Glutamatergic neuron (in vitro differentiated cells): ENCODE measurements at regions not wholly inside any gene's neighbourhood (a gene's known extent, or its start where the extent isn't known, plus 50 kb on each side); places are given as distances from the start of the nearest gene placed in this dataset.

Experiments
- DNase-seq: peaks from one replicate; pipeline ENCODE4 v3.0.0; 2022
- H3K27ac Mint-ChIP-seq: one replicate; pipeline ENCODE4 v1.8.0; 2020; ENCODE audit warnings: mild to moderate bottlenecking, mixed read lengths, inconsistent platforms; ENCODE audit not compliant: unreplicated experiment
- H3K27me3 Mint-ChIP-seq: one replicate; pipeline ENCODE4 v1.8.0; 2020; ENCODE audit warnings: mild to moderate bottlenecking, moderate library complexity, mixed read lengths, inconsistent platforms; ENCODE audit not compliant: unreplicated experiment
- H3K36me3 Mint-ChIP-seq: one replicate; pipeline ENCODE4 v1.8.0; 2020; ENCODE audit warnings: mild to moderate bottlenecking, mixed read lengths, inconsistent platforms; ENCODE audit not compliant: unreplicated experiment
- H3K4me1 Mint-ChIP-seq: one replicate; pipeline ENCODE4 v1.8.0; 2020; ENCODE audit warnings: mild to moderate bottlenecking, low read depth, mixed read lengths, inconsistent platforms; ENCODE audit not compliant: unreplicated experiment
- H3K4me3 Mint-ChIP-seq: one replicate; pipeline ENCODE4 v1.8.0; 2020; ENCODE audit warnings: mild to moderate bottlenecking, mixed read lengths, inconsistent platforms; ENCODE audit not compliant: unreplicated experiment
- H3K9me3 Mint-ChIP-seq: one replicate; pipeline ENCODE4 v1.8.0; 2020; ENCODE audit warnings: mild to moderate bottlenecking, moderate library complexity, mixed read lengths, inconsistent platforms; ENCODE audit not compliant: unreplicated experiment
- CTCF ChIP-seq: fragments of 200-600 bp; sonication (generic); IDR thresholded peaks from one replicate; pipeline ENCODE4 v1.5.0; 2021; ENCODE audit not compliant: partially characterized antibody, unreplicated experiment

GRCh38 chr1:188463919-188464318, 1635.2 kb downstream of the PLA2G4A start:
- DNase-seq, result no peak
- Mint-ChIP-seq H3K36me3 (no peaks in the 10 kb centered on the region), H3K9me3 (no peaks in the 10 kb centered on the region), H3K4me3 (no peak overlapping the region), H3K27ac (no peak overlapping the region), H3K27me3 (no peaks in the 10 kb centered on the region), H3K4me1 (no peaks in the 10 kb centered on the region)
- TF ChIP-seq CTCF, result no peak

DNA sequence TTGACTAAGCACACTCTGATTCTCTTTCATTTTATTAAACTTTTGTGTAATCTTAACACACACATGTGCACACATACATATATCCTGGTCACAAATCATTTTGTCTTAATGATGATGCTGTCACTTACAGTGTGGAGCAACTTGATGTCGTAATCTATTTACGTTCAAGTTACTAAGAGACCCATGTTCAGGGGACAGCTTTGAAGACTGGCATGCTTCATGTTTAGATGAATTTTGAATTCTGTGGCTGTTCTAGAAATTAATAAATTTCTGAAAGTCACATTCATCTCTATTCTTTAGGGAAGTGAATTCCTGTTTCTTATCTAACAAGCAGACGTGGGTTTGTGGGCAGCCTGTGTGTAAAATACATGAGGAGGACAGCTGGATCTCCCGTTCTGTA, 1637.8 kb downstream of the PLA2G4A start:
- Mint-ChIP-seq H3K4me1 (no peaks in the 10 kb centered on the region), H3K27ac (no peak overlapping the region), H3K9me3 (no peaks in the 10 kb centered on the region), H3K36me3 (no peaks in the 10 kb centered on the region), H3K27me3 (no peaks in the 10 kb centered on the region), H3K4me3 (no peak overlapping the region)
- DNase-seq, result no peak
- no peak for TF ChIP-seq CTCF

DNA sequence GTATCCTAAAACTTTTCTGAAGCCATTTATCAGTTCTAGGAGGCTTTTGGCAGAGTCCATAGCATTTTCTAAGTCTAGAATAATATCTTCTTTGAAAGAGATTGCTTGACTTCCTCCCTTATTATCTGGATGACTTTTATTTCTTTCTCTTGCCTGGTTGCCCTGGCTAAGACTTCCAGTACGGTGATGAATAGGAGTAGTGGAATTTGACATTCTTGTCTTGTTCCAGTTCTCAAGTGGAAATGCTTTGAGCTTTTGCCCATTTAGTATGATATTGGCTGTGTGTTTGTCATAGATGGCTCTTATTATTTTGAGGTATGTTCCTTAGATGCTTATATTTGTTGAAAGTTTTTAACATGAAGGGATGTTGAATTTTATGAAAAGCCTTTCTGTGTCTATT, 1647.9 kb downstream of the PLA2G4A start:
- no peaks in the 10 kb centered on the region for H3K9me3 Mint-ChIP-seq

GRCh38 chr1:188489336-188490112, 1660.8 kb downstream of the PLA2G4A start:
- Mint-ChIP-seq H3K36me3 (no peaks in the 10 kb centered on the region), H3K4me3 (no peak overlapping the region), H3K27ac (no peak overlapping the region), H3K4me1 (peaks cover 5% of the 10 kb centered on the region), H3K9me3 (no peaks in the 10 kb centered on the region), H3K27me3 (no peaks in the 10 kb centered on the region)
- TF ChIP-seq CTCF, result no peak
- no peak for DNase-seq

More for the DNA sequence above, 1647.9 kb downstream of the PLA2G4A start:
- no peaks in the 10 kb centered on the region for H3K4me1 Mint-ChIP-seq
- no peaks in the 10 kb centered on the region for H3K27me3 Mint-ChIP-seq
- no peak overlapping the region for H3K4me3 Mint-ChIP-seq
- no peak overlapping the region for H3K27ac Mint-ChIP-seq
- TF ChIP-seq CTCF, result no peak
- no peaks in the 10 kb centered on the region for H3K36me3 Mint-ChIP-seq
- no peak for DNase-seq

- no peak for DNase-seq
- no peak for TF ChIP-seq CTCF
- peaks cover 8% of the 10 kb centered on the region for H3K36me3 Mint-ChIP-seq
- H3K27ac Mint-ChIP-seq, result peak overlapping the region; percentile 95
- peaks cover 16% of the 10 kb centered on the region for H3K9me3 Mint-ChIP-seq
- peaks cover 23% of the 10 kb centered on the region for H3K4me1 Mint-ChIP-seq
- peaks cover 7% of the 10 kb centered on the region for H3K27me3 Mint-ChIP-seq
- peak overlapping the region; percentile 58 for H3K4me3 Mint-ChIP-seq
Observed at GRCh38 chr1:188496506-188496905, 1667.8 kb downstream of the PLA2G4A start.
